CD14-positive monocyte (primary cell): ENCODE measurements at regions not wholly inside any gene's neighbourhood (a gene's known extent, or its start where the extent isn't known, plus 50 kb on each side); places are given as distances from the start of the nearest gene placed in this dataset.

Experiments used
- DNase-seq, 3 donors: peaks; one replicate each; pipeline ENCODE4 v3.0.0-alpha.2; 2011 to 2022
- H2AFZ ChIP-seq: 2 replicates; pipeline ENCODE4 v1.6.0; 2012; ENCODE audit warnings: mild to moderate bottlenecking, low read depth, low read length, inconsistent platforms; ENCODE audit not compliant: insufficient read depth, poor library complexity, severe bottlenecking
- H3K27ac ChIP-seq, 2 donors: 1 replicate in 1 of 2; 2 replicates in 1 of 2; pipeline ENCODE4 v1.5.1; 2012 to 2013; ENCODE audit warnings: low read length in 2 of 2, control low read depth in 1 of 2, inconsistent platforms in 1 of 2, low read depth in 1 of 2, mild to moderate bottlenecking in 1 of 2
- H3K27me3 ChIP-seq, 2 donors: one replicate each; pipeline versions ENCODE4 v1.6.0 to v1.6.1; 2011 to 2013; ENCODE audit warnings: low read length in 2 of 2; ENCODE audit not compliant: control insufficient read depth in 2 of 2, insufficient read depth in 2 of 2
- H3K36me3 ChIP-seq, 2 donors: replicated peaks in 1 of 2; 1 replicate in 1 of 2; 2 replicates in 1 of 2; pipeline versions ENCODE4 v1.5.1 to v1.6.1; 2012 to 2013; ENCODE audit warnings: low read length in 2 of 2, control low read depth in 1 of 2, inconsistent platforms in 1 of 2, mild to moderate bottlenecking in 1 of 2; ENCODE audit not compliant: insufficient read depth in 2 of 2, control insufficient read depth in 1 of 2
- H3K4me1 ChIP-seq, 2 donors: 1 replicate in 1 of 2; 2 replicates in 1 of 2; pipeline versions ENCODE4 v1.5.1 to v1.6.1; 2012 to 2013; ENCODE audit warnings: low read length in 2 of 2, control low read depth in 1 of 2, inconsistent platforms in 1 of 2, mild to moderate bottlenecking in 1 of 2, moderate library complexity in 1 of 2; ENCODE audit not compliant: insufficient read depth in 2 of 2, control insufficient read depth in 1 of 2
- H3K4me2 ChIP-seq: replicated peaks from 2 replicates; pipeline ENCODE3; 2012; ENCODE audit warnings: low read length, moderate library complexity, mild to moderate bottlenecking; ENCODE audit not compliant: poor library complexity, severe bottlenecking; ENCODE audit errors: extremely low read depth
- H3K4me3 ChIP-seq, 3 experiments: fragments of 200-600 bp in 1 of 3; sonication (generic) in 1 of 3; replicated peaks in 1 of 3; 1 replicate in 2 of 3; 2 replicates in 1 of 3; pipeline ENCODE4 v1.5.1; 2011 to 2013; ENCODE audit warnings: low read length in 3 of 3, mild to moderate bottlenecking in 3 of 3, control low read depth in 2 of 3, low read depth in 2 of 3, inconsistent platforms in 1 of 3, moderate library complexity in 1 of 3
- H3K79me2 ChIP-seq: 2 replicates; pipeline ENCODE4 v1.6.0; 2012; ENCODE audit warnings: mild to moderate bottlenecking, control low read depth, inconsistent platforms, low read length, moderate library complexity; ENCODE audit not compliant: insufficient read depth
- H3K9ac ChIP-seq: 2 replicates; pipeline ENCODE4 v1.6.0; 2017; ENCODE audit warnings: low read length, mild to moderate bottlenecking; ENCODE audit not compliant: insufficient read depth, poor library complexity, severe bottlenecking
- H3K9me3 ChIP-seq, 2 donors: replicated peaks in 1 of 2; 1 replicate in 1 of 2; 2 replicates in 1 of 2; pipeline versions ENCODE4 v1.5.1 to v1.6.1; 2012 to 2013; ENCODE audit warnings: low read length in 2 of 2, control low read depth in 1 of 2; ENCODE audit not compliant: control insufficient read depth in 1 of 2, insufficient read depth in 1 of 2
- H4K20me1 ChIP-seq: 2 replicates; pipeline ENCODE4 v1.6.0; 2012; ENCODE audit warnings: mild to moderate bottlenecking, low read length, control low read depth, moderate library complexity; ENCODE audit not compliant: insufficient read depth
- H3K27ac Mint-ChIP-seq, 7 donors: one replicate each; pipeline ENCODE4 v1.8.0; 2020; ENCODE audit warnings: mild to moderate bottlenecking in 7 of 7, mixed read lengths in 7 of 7, moderate library complexity in 6 of 7, inconsistent platforms in 2 of 7
- H3K27me3 Mint-ChIP-seq, 3 donors: one replicate each; pipeline ENCODE4 v1.8.0; 2021 to 2022; ENCODE audit warnings: low read depth in 3 of 3, mild to moderate bottlenecking in 3 of 3, mixed read lengths in 3 of 3, moderate library complexity in 3 of 3, inconsistent platforms in 1 of 3
- H3K36me3 Mint-ChIP-seq, 2 donors: one replicate each; pipeline ENCODE4 v1.8.0; 2020; ENCODE audit warnings: mixed read lengths in 2 of 2, inconsistent platforms in 1 of 2, mild to moderate bottlenecking in 1 of 2
- H3K4me1 Mint-ChIP-seq: one replicate; pipeline ENCODE4 v1.8.0; 2020; ENCODE audit warnings: mild to moderate bottlenecking, mixed read lengths
- H3K4me3 Mint-ChIP-seq, 2 donors: one replicate each; pipeline ENCODE4 v1.8.0; 2020; ENCODE audit warnings: mild to moderate bottlenecking in 2 of 2, mixed read lengths in 2 of 2, moderate library complexity in 1 of 2
- H3K9me3 Mint-ChIP-seq, 7 donors: one replicate each; pipeline ENCODE4 v1.8.0; 2020 to 2022; ENCODE audit warnings: mixed read lengths in 7 of 7, mild to moderate bottlenecking in 6 of 7, moderate library complexity in 6 of 7, inconsistent platforms in 2 of 7
- WGBS: methylation state at CpG from one replicate; pipeline ENCODE4 v1.1.5; 2013; ENCODE audit warnings: missing lambda C conversion rate; ENCODE audit not compliant: insufficient coverage; 5-methylcytosine and 5-hydroxymethylcytosine counted together
- intact Hi-C, 2 donors: fragments of 100-400 bp; cut with micrococcal nuclease; formaldehyde crosslinking; loops; one replicate each; pipeline versions ENCODE4 v1.15.0 to v1.15.1; 2023
- TF ChIP-seq, protein P1 (sequence below): fragments of 200-600 bp; IDR thresholded peaks from one replicate; pipeline ENCODE4 v1.8.0; 2022; ENCODE audit warnings: antibody characterized with exemption, mild to moderate bottlenecking

DNA sequence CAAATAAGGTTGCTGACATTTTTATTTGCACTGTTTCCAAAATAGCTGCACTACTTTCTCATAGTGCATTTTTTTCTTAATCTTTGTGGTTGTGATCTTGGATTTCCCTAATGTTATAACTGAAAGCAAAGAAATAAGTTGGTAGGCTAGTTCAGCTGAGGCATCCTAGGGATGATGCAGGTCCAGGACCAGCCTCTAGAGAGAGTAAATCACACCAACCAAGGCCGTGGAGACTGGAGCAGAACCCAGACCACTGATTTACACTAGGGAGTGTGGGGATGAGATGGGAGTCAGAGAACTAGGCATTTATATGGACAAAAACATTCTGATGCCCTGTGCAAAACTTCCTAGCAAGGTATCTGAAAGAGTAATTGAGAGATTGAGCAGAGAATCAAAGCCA lies 104.5 kb downstream of the URB2 start:
- WGBS, result no CpG with 5 or more reads among the region's 1 CpG
- H3K27ac ChIP-seq, result no peak overlapping the region

DNA sequence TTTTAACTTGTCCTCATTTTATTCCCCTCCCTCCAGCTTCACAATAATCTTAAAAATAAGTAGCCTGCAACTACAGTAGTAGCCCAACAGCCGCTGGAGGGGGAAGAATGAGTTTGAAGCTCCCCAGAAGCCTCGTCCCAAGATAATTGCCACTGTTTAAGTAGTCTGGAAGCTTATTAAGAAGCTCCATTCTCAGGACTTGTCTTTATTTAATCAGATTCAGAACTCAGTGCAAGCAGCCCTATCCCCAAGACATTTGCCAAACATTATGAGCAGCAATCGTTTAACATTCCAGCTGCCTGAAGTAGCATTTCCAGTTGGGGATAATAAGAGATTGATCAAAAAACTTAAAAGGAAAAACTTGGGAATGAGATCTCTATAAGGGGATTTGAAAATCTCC lies 106.0 kb downstream of the URB2 start:
- Histone ChIP-seq H4K20me1 (no peaks in the 10 kb centered on the region), H3K9me3 (peaks cover 4 to 11% of the 10 kb centered on the region in 2 donors), H3K4me1 (peaks cover 0 to 4% of the 10 kb centered on the region in 2 donors), H3K27me3 (no peaks in the 10 kb centered on the region), H3K4me2 (no peak overlapping the region), H3K4me3 (no peak overlapping the region), H3K27ac (no peak overlapping the region), H3K9ac (no peak overlapping the region), H3K79me2 (no peaks in the 10 kb centered on the region), H2AFZ (no peak overlapping the region), H3K36me3 (no peaks in the 10 kb centered on the region)
- Mint-ChIP-seq H3K27ac (no peak overlapping the region), H3K4me1 (peaks cover 7% of the 10 kb centered on the region), H3K27me3 (peaks cover 2 to 3% (median 3%) of the 10 kb centered on the region in 3 donors), H3K4me3 (no peak overlapping the region), H3K9me3 (peaks cover 3 to 16% (median 12%) of the 10 kb centered on the region in 7 donors), H3K36me3 (no peaks in the 10 kb centered on the region)
- intact Hi-C loops, result no loop called here
- TF ChIP-seq, protein P1, sequence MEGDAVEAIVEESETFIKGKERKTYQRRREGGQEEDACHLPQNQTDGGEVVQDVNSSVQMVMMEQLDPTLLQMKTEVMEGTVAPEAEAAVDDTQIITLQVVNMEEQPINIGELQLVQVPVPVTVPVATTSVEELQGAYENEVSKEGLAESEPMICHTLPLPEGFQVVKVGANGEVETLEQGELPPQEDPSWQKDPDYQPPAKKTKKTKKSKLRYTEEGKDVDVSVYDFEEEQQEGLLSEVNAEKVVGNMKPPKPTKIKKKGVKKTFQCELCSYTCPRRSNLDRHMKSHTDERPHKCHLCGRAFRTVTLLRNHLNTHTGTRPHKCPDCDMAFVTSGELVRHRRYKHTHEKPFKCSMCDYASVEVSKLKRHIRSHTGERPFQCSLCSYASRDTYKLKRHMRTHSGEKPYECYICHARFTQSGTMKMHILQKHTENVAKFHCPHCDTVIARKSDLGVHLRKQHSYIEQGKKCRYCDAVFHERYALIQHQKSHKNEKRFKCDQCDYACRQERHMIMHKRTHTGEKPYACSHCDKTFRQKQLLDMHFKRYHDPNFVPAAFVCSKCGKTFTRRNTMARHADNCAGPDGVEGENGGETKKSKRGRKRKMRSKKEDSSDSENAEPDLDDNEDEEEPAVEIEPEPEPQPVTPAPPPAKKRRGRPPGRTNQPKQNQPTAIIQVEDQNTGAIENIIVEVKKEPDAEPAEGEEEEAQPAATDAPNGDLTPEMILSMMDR, result no peak
- DNase-seq, result no peak
- 67% methylated on average over 1 of the region's 3 CpGs for WGBS

More for the DNA sequence above, 104.5 kb downstream of the URB2 start:
- Histone ChIP-seq H3K4me1 (peaks cover 0 to 4% of the 10 kb centered on the region in 2 donors), H4K20me1 (no peaks in the 10 kb centered on the region), H2AFZ (no peak overlapping the region), H3K79me2 (no peaks in the 10 kb centered on the region), H3K4me2 (no peak overlapping the region), H3K27me3 (no peaks in the 10 kb centered on the region), H3K9ac (no peak overlapping the region), H3K9me3 (no peaks in the 10 kb centered on the region), H3K4me3 (no peak overlapping the region), H3K36me3 (no peaks in the 10 kb centered on the region)
- H3K36me3 Mint-ChIP-seq, result no peaks in the 10 kb centered on the region
- H3K27me3 Mint-ChIP-seq, result peaks cover 3 to 5% (median 3%) of the 10 kb centered on the region in 3 donors
- TF ChIP-seq, protein P1, result no peak
- intact Hi-C loops, result no loop called here
- no peak for DNase-seq
- H3K4me3 Mint-ChIP-seq, result no peak overlapping the region
- H3K9me3 Mint-ChIP-seq, result peaks cover 0 to 4% (median 2%) of the 10 kb centered on the region in 7 donors
- no peak overlapping the region for H3K27ac Mint-ChIP-seq
- peaks cover 7% of the 10 kb centered on the region for H3K4me1 Mint-ChIP-seq
